ENCODE measurements at regions not wholly inside any gene's neighbourhood (a gene's known extent, or its start where the extent isn't known, plus 50 kb on each side); places are given as distances from the start of the nearest gene placed in this dataset.
"Not testable (repeated sequence)": the region's sequence is repeated elsewhere in the genome, so short reads cannot be mapped to it uniquely, and the experiment has no call there.

GRCh38 chr13:64127192-64127591 lies 2711.5 kb upstream of the PCDH20 start:
- H3K36me3 ChIP-seq: no peaks in the 10 kb centered on the region
- H3K4me3 ChIP-seq: no peak overlapping the region
- TF ChIP-seq CTCF (IDR thresholded peaks at IDR 0.05) (no peak), EP300 (IDR thresholded peaks at IDR 0.05) (no peak), POLR2AphosphoS5 (IDR thresholded peaks at IDR 0.05) (no peak), POLR2A (IDR thresholded peaks at IDR 0.05) (no peak)
- no peaks in the 10 kb centered on the region for H3K4me1 ChIP-seq
- WGBS, 2 donors (ENCODE audit: low coverage in 1 of 2): 86 to 89% methylated on average over 2 of the region's 2 CpGs
- H3K9me3 ChIP-seq: no peaks in the 10 kb centered on the region
- no peak overlapping the region for H3K27ac ChIP-seq
- no peak for ATAC-seq
- no peaks in the 10 kb centered on the region for H3K27me3 ChIP-seq

GRCh38 chr13:64121023-64121709 lies 2705.5 kb upstream of the PCDH20 start:
- not testable (repeated sequence) for H3K4me1 ChIP-seq, H3K27me3 ChIP-seq, ATAC-seq, H3K36me3 ChIP-seq, H3K4me3 ChIP-seq, H3K27ac ChIP-seq
- H3K9me3 ChIP-seq: peaks cover 0 to 33% (median 0%) of the 10 kb centered on the region in 3 donors
- WGBS, 2 donors (ENCODE audit: low coverage in 1 of 2): 83 to 86% methylated on average over 4 to 5 of the region's 16 CpGs

- Histone ChIP-seq H3K27ac (no peak overlapping the region), H3K4me1 (no peaks in the 10 kb centered on the region), H3K27me3 (no peaks in the 10 kb centered on the region), H3K4me3 (no peak overlapping the region), H3K36me3 (no peaks in the 10 kb centered on the region), H3K9me3 (no peaks in the 10 kb centered on the region)
- ATAC-seq: no peak
- TF ChIP-seq EP300 (IDR thresholded peaks at IDR 0.05): no peak
- no peak for TF ChIP-seq CTCF (IDR thresholded peaks at IDR 0.05)
- no peak for TF ChIP-seq POLR2AphosphoS5 (IDR thresholded peaks at IDR 0.05)
- no peak for TF ChIP-seq POLR2A (IDR thresholded peaks at IDR 0.05)
- WGBS, 2 donors (ENCODE audit: low coverage in 1 of 2): 72 to 94% methylated on average over 2 of the region's 2 CpGs
Measured at GRCh38 chr13:64099994-64100393, 2684.3 kb upstream of the PCDH20 start.

GRCh38 chr13:64090311-64090710 lies 2674.7 kb upstream of the PCDH20 start:
- Histone ChIP-seq H3K27me3 (no peaks in the 10 kb centered on the region), H3K36me3 (no peaks in the 10 kb centered on the region), H3K4me3 (no peak overlapping the region), H3K4me1 (no peaks in the 10 kb centered on the region), H3K9me3 (no peaks in the 10 kb centered on the region), H3K27ac (no peak overlapping the region)
- 72 to 93% methylated on average over 3 of the region's 3 CpGs for WGBS, 2 donors (ENCODE audit: low coverage in 1 of 2)
- TF ChIP-seq POLR2AphosphoS5 (IDR thresholded peaks at IDR 0.05) (no peak), POLR2A (IDR thresholded peaks at IDR 0.05) (no peak), EP300 (IDR thresholded peaks at IDR 0.05) (no peak), CTCF (IDR thresholded peaks at IDR 0.05) (no peak)
- no peak for ATAC-seq

GRCh38 chr13:64088491-64088890 lies 2672.8 kb upstream of the PCDH20 start:
- H3K27ac ChIP-seq: no peak overlapping the region
- ATAC-seq: no peak
- WGBS, 2 donors (ENCODE audit: low coverage in 1 of 2): 86 to 90% methylated on average over 2 of the region's 2 CpGs
- no peaks in the 10 kb centered on the region for H3K36me3 ChIP-seq
- no peaks in the 10 kb centered on the region for H3K9me3 ChIP-seq
- no peaks in the 10 kb centered on the region for H3K27me3 ChIP-seq
- H3K4me3 ChIP-seq: no peak overlapping the region
- no peak for TF ChIP-seq POLR2AphosphoS5 (IDR thresholded peaks at IDR 0.05)
- no peak for TF ChIP-seq CTCF (IDR thresholded peaks at IDR 0.05)
- TF ChIP-seq EP300 (IDR thresholded peaks at IDR 0.05): no peak
- TF ChIP-seq POLR2A (IDR thresholded peaks at IDR 0.05): no peak
- no peaks in the 10 kb centered on the region for H3K4me1 ChIP-seq

Data from gastroesophageal sphincter (tissue), 4 donors.